GM23338 (cell line): ENCODE measurements at regions not wholly inside any gene's neighbourhood (a gene's known extent, or its start where the extent isn't known, plus 50 kb on each side); places are given as distances from the start of the nearest gene placed in this dataset.

Source experiments
- ATAC-seq: fragments of 200-7000 bp; cut with Tn5 transposase; 3 replicates; pipeline ENCODE4 v1.9.1; 2020
- DNase-seq: peaks from one replicate; pipeline ENCODE4 v3.0.0-alpha.2; 2015; ENCODE audit warnings: low spot score
- H2AFZ ChIP-seq: fragments of 200-600 bp; sonication (generic); 2 replicates; pipeline ENCODE4 v1.8.0; 2016; ENCODE audit warnings: antibody characterized with exemption, mild to moderate bottlenecking, moderate library complexity
- H3F3A ChIP-seq: fragments of 200-600 bp; sonication (generic); replicated peaks from 2 replicates; pipeline ENCODE4 v1.8.0; 2017; ENCODE audit warnings: antibody characterized with exemption, mixed run types, low read depth
- H3K27ac ChIP-seq: fragments of 200-600 bp; sonication (generic); 2 replicates; pipeline ENCODE4 v1.6.1; 2016; ENCODE audit warnings: low read depth
- H3K27me3 ChIP-seq: fragments of 200-600 bp; sonication (generic); 2 replicates; pipeline ENCODE4 v1.8.0; 2016; ENCODE audit warnings: mild to moderate bottlenecking, mixed run types, moderate library complexity; ENCODE audit not compliant: insufficient read depth
- H3K36me3 ChIP-seq: fragments of 200-600 bp; sonication (generic); 2 replicates; pipeline ENCODE4 v1.8.0; 2016; ENCODE audit warnings: mild to moderate bottlenecking; ENCODE audit not compliant: insufficient read depth
- H3K4me1 ChIP-seq: fragments of 200-600 bp; sonication (generic); 2 replicates; pipeline ENCODE4 v1.8.0; 2016; ENCODE audit warnings: mild to moderate bottlenecking, moderate library complexity; ENCODE audit not compliant: insufficient read depth
- H3K4me2 ChIP-seq: fragments of 200-600 bp; sonication (generic); 2 replicates; pipeline ENCODE4 v1.7.1; 2017; ENCODE audit warnings: mixed run types
- H3K4me3 ChIP-seq: fragments of 200-600 bp; sonication (generic); 2 replicates; pipeline ENCODE4 v1.6.1; 2016; ENCODE audit warnings: mixed run types
- H3K79me2 ChIP-seq: fragments of 200-600 bp; sonication (generic); replicated peaks from 2 replicates; pipeline ENCODE4 v1.8.0; 2017; ENCODE audit warnings: mild to moderate bottlenecking; ENCODE audit not compliant: insufficient read depth
- H3K9me2 ChIP-seq: fragments of 200-600 bp; sonication (generic); 2 replicates; pipeline ENCODE4 v1.8.0; 2017; ENCODE audit not compliant: insufficient read depth
- H4K20me1 ChIP-seq: fragments of 200-600 bp; sonication (generic); replicated peaks from 2 replicates; pipeline ENCODE4 v1.8.0; 2017; ENCODE audit warnings: mild to moderate bottlenecking; ENCODE audit not compliant: insufficient read depth
- H3K27ac Mint-ChIP-seq: 2 replicates; pipeline ENCODE4 v1.8.0; 2020; ENCODE audit warnings: inconsistent platforms, mild to moderate bottlenecking, moderate library complexity, mixed read lengths
- H3K27me3 Mint-ChIP-seq: 3 replicates; pipeline ENCODE4 v1.8.0; 2022; ENCODE audit warnings: low read depth, mild to moderate bottlenecking, moderate library complexity, mixed read lengths, inconsistent platforms; ENCODE audit not compliant: insufficient read depth, poor library complexity
- H3K36me3 Mint-ChIP-seq: 3 replicates; pipeline ENCODE4 v1.8.0; 2021; ENCODE audit warnings: low read depth, mild to moderate bottlenecking, inconsistent platforms, moderate library complexity, mixed read lengths
- H3K4me1 Mint-ChIP-seq: 3 replicates; pipeline ENCODE4 v1.8.0; 2020; ENCODE audit warnings: mild to moderate bottlenecking, inconsistent platforms, mixed read lengths
- H3K4me3 Mint-ChIP-seq: 3 replicates; pipeline ENCODE4 v1.8.0; 2021; ENCODE audit warnings: moderate library complexity, mild to moderate bottlenecking, inconsistent platforms, mixed read lengths
- H3K9me3 Mint-ChIP-seq: 3 replicates; pipeline ENCODE4 v1.8.0; 2020; ENCODE audit warnings: moderate library complexity, mild to moderate bottlenecking, inconsistent platforms, mixed read lengths
- EZH2 ChIP-seq: fragments of 200-600 bp; sonication (generic); IDR thresholded peaks from one replicate; pipeline ENCODE4 v1.8.0; 2017; ENCODE audit warnings: antibody characterized with exemption, mild to moderate bottlenecking, low read depth; ENCODE audit not compliant: unreplicated experiment
- EZH2phosphoT487 ChIP-seq: fragments of 200-600 bp; sonication (generic); IDR thresholded peaks from one replicate; pipeline ENCODE4 v1.8.1; 2018; ENCODE audit warnings: antibody characterized with exemption; ENCODE audit not compliant: unreplicated experiment
- JUNB ChIP-seq: IDR thresholded peaks from one replicate; pipeline ENCODE4 v1.6.1; 2016; ENCODE audit warnings: antibody characterized with exemption; ENCODE audit not compliant: unreplicated experiment
- STAT1 ChIP-seq: IDR thresholded peaks from one replicate; pipeline ENCODE4 v1.6.1; 2016; ENCODE audit warnings: antibody characterized with exemption; ENCODE audit not compliant: unreplicated experiment
- ZNF114 ChIP-seq: fragments of 250-450 bp; sonication (Bioruptor Pico); IDR thresholded peaks from 2 replicates; pipeline ENCODE4 v1.5.0; 2020; ENCODE audit warnings: mild to moderate bottlenecking, moderate library complexity
- TF ChIP-seq, protein P1 (sequence below): IDR thresholded peaks from one replicate; pipeline ENCODE4 v1.6.1; 2018; ENCODE audit warnings: antibody characterized with exemption; ENCODE audit not compliant: unreplicated experiment
- TF ChIP-seq, protein P2 (sequence below): IDR thresholded peaks from 2 replicates; pipeline ENCODE4 v1.6.1; 2016; ENCODE audit warnings: antibody characterized with exemption
- TF ChIP-seq, protein P3 (sequence below), 2 experiments: fragments of 200-600 bp in 1 of 2; sonication (generic) in 1 of 2; conservative IDR thresholded peaks; 2 replicates each; pipeline versions ENCODE4 v1.5.1 to v1.6.1; 2016 to 2017; ENCODE audit warnings: antibody characterized with exemption in 2 of 2, low read depth in 2 of 2, mild to moderate bottlenecking in 2 of 2, moderate library complexity in 1 of 2
- TF ChIP-seq, protein P4 (sequence below): fragments of 250-450 bp; sonication (Bioruptor Pico); IDR thresholded peaks from 2 replicates; pipeline ENCODE4 v1.5.0; 2020; ENCODE audit warnings: mild to moderate bottlenecking, moderate library complexity

DNA sequence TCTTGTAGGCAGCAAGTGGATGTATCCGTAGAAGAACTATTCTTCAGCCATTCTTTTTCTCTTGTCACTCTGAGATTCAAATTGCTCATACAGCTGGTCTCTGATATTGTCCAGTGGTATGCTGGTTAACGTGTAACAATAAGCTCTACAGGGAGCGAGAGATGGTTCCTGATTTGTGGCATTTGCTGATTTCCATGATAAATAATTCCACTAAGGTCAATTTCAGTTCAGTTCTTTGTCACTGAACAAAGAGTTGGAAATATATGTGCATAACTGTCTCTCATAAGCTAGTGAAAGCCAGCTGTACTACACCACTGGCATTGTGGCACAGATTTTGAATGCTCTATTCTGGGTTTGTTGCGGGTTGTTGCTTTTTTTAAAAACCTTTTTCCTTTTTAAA lies 131.7 kb downstream of the MTHFS start (continued):
- no peak for TF ChIP-seq EZH2
- TF ChIP-seq, protein P1, sequence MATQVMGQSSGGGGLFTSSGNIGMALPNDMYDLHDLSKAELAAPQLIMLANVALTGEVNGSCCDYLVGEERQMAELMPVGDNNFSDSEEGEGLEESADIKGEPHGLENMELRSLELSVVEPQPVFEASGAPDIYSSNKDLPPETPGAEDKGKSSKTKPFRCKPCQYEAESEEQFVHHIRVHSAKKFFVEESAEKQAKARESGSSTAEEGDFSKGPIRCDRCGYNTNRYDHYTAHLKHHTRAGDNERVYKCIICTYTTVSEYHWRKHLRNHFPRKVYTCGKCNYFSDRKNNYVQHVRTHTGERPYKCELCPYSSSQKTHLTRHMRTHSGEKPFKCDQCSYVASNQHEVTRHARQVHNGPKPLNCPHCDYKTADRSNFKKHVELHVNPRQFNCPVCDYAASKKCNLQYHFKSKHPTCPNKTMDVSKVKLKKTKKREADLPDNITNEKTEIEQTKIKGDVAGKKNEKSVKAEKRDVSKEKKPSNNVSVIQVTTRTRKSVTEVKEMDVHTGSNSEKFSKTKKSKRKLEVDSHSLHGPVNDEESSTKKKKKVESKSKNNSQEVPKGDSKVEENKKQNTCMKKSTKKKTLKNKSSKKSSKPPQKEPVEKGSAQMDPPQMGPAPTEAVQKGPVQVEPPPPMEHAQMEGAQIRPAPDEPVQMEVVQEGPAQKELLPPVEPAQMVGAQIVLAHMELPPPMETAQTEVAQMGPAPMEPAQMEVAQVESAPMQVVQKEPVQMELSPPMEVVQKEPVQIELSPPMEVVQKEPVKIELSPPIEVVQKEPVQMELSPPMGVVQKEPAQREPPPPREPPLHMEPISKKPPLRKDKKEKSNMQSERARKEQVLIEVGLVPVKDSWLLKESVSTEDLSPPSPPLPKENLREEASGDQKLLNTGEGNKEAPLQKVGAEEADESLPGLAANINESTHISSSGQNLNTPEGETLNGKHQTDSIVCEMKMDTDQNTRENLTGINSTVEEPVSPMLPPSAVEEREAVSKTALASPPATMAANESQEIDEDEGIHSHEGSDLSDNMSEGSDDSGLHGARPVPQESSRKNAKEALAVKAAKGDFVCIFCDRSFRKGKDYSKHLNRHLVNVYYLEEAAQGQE: no peak
- no peak for TF ChIP-seq EZH2phosphoT487
- TF ChIP-seq, protein P2, sequence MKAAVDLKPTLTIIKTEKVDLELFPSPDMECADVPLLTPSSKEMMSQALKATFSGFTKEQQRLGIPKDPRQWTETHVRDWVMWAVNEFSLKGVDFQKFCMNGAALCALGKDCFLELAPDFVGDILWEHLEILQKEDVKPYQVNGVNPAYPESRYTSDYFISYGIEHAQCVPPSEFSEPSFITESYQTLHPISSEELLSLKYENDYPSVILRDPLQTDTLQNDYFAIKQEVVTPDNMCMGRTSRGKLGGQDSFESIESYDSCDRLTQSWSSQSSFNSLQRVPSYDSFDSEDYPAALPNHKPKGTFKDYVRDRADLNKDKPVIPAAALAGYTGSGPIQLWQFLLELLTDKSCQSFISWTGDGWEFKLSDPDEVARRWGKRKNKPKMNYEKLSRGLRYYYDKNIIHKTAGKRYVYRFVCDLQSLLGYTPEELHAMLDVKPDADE: no peak
- no peak for TF ChIP-seq STAT1

DNA sequence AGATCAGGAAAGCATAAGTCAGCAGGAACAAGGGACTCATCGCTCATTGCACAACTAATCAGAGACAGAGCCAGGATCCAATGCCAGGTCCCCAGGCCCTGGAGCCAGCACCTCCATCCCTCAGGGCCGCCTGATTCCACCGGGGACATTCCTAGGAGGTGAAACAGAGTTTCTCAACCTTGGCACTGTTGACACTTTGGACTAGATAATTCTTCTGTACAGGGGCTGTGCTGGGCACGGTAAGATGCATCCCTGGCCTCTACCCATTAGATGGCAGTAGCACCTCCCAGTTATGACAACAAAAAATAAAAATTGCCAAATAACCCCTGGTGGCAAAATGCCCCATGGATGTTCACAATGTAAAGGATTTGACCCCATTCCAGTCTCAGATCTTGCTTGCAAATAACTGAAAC lies 127.7 kb downstream of the MTHFS start:
- DNase-seq (peak; percentile 28), ATAC-seq (peak; percentile 39; the same call in 2 of the 3 replicates)
- Histone ChIP-seq H3K9me2 (no peaks in the 10 kb centered on the region), H2AFZ (no peak overlapping the region), H3K27ac (no peak overlapping the region), H3K36me3 (no peaks in the 10 kb centered on the region), H4K20me1 (no peaks in the 10 kb centered on the region), H3F3A (no peaks in the 10 kb centered on the region), H3K79me2 (no peaks in the 10 kb centered on the region), H3K4me2 (no peak overlapping the region), H3K4me1 (no peaks in the 10 kb centered on the region), H3K27me3 (no peaks in the 10 kb centered on the region), H3K4me3 (no peak overlapping the region)
- Mint-ChIP-seq H3K4me1 (peaks cover 4% of the 10 kb centered on the region; the same call in 1 of the 3 replicates), H3K9me3 (peaks cover 1% of the 10 kb centered on the region; the same call in 2 of the 3 replicates), H3K36me3 (no peaks in the 10 kb centered on the region), H3K4me3 (no peak overlapping the region), H3K27me3 (peaks cover 3% of the 10 kb centered on the region), H3K27ac (no peak overlapping the region)
- TF ChIP-seq, protein P3, sequence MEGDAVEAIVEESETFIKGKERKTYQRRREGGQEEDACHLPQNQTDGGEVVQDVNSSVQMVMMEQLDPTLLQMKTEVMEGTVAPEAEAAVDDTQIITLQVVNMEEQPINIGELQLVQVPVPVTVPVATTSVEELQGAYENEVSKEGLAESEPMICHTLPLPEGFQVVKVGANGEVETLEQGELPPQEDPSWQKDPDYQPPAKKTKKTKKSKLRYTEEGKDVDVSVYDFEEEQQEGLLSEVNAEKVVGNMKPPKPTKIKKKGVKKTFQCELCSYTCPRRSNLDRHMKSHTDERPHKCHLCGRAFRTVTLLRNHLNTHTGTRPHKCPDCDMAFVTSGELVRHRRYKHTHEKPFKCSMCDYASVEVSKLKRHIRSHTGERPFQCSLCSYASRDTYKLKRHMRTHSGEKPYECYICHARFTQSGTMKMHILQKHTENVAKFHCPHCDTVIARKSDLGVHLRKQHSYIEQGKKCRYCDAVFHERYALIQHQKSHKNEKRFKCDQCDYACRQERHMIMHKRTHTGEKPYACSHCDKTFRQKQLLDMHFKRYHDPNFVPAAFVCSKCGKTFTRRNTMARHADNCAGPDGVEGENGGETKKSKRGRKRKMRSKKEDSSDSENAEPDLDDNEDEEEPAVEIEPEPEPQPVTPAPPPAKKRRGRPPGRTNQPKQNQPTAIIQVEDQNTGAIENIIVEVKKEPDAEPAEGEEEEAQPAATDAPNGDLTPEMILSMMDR (conservative IDR thresholded peaks at IDR 0.05; ENCODE audit: low read depth in 2 of 2): peak; percentile 45 to 51
- TF ChIP-seq, protein P4, sequence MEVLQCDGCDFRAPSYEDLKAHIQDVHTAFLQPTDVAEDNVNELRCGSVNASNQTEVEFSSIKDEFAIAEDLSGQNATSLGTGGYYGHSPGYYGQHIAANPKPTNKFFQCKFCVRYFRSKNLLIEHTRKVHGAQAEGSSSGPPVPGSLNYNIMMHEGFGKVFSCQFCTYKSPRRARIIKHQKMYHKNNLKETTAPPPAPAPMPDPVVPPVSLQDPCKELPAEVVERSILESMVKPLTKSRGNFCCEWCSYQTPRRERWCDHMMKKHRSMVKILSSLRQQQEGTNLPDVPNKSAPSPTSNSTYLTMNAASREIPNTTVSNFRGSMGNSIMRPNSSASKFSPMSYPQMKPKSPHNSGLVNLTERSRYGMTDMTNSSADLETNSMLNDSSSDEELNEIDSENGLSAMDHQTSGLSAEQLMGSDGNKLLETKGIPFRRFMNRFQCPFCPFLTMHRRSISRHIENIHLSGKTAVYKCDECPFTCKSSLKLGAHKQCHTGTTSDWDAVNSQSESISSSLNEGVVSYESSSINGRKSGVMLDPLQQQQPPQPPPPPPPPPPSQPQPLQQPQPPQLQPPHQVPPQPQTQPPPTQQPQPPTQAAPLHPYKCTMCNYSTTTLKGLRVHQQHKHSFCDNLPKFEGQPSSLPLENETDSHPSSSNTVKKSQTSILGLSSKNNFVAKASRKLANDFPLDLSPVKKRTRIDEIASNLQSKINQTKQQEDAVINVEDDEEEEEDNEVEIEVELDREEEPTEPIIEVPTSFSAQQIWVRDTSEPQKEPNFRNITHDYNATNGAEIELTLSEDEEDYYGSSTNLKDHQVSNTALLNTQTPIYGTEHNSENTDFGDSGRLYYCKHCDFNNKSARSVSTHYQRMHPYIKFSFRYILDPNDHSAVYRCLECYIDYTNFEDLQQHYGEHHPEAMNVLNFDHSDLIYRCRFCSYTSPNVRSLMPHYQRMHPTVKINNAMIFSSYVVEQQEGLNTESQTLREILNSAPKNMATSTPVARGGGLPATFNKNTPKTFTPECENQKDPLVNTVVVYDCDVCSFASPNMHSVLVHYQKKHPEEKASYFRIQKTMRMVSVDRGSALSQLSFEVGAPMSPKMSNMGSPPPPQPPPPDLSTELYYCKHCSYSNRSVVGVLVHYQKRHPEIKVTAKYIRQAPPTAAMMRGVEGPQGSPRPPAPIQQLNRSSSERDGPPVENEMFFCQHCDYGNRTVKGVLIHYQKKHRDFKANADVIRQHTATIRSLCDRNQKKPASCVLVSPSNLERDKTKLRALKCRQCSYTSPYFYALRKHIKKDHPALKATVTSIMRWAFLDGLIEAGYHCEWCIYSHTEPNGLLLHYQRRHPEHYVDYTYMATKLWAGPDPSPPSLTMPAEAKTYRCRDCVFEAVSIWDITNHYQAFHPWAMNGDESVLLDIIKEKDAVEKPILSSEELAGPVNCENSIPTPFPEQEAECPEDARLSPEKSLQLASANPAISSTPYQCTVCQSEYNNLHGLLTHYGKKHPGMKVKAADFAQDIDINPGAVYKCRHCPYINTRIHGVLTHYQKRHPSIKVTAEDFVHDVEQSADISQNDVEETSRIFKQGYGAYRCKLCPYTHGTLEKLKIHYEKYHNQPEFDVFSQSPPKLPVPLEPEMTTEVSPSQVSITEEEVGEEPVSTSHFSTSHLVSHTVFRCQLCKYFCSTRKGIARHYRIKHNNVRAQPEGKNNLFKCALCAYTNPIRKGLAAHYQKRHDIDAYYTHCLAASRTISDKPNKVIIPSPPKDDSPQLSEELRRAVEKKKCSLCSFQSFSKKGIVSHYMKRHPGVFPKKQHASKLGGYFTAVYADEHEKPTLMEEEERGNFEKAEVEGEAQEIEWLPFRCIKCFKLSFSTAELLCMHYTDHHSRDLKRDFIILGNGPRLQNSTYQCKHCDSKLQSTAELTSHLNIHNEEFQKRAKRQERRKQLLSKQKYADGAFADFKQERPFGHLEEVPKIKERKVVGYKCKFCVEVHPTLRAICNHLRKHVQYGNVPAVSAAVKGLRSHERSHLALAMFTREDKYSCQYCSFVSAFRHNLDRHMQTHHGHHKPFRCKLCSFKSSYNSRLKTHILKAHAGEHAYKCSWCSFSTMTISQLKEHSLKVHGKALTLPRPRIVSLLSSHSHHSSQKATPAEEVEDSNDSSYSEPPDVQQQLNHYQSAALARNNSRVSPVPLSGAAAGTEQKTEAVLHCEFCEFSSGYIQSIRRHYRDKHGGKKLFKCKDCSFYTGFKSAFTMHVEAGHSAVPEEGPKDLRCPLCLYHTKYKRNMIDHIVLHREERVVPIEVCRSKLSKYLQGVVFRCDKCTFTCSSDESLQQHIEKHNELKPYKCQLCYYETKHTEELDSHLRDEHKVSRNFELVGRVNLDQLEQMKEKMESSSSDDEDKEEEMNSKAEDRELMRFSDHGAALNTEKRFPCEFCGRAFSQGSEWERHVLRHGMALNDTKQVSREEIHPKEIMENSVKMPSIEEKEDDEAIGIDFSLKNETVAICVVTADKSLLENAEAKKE (CRISPR knock-in tag): no peak
- TF ChIP-seq ZNF114 (CRISPR knock-in tag): no peak
- TF ChIP-seq JUNB: no peak
- TF ChIP-seq, protein P2: no peak
